Activated gamma-delta T cell (primary cell): ENCODE measurements at regions not wholly inside any gene's neighbourhood (a gene's known extent, or its start where the extent isn't known, plus 50 kb on each side); places are given as distances from the start of the nearest gene placed in this dataset.
"Not testable (repeated sequence)": the region's sequence is repeated elsewhere in the genome, so short reads cannot be mapped to it uniquely, and the experiment has no call there.

Source experiments
- DNase-seq: peaks from one replicate; lab custom pipeline; 2025; lab: John Stamatoyannopoulos, UW

GRCh38 chr5:72692651-72693442 lies 123.6 kb upstream of the TNPO1 start:
- no peak for DNase-seq

DNA sequence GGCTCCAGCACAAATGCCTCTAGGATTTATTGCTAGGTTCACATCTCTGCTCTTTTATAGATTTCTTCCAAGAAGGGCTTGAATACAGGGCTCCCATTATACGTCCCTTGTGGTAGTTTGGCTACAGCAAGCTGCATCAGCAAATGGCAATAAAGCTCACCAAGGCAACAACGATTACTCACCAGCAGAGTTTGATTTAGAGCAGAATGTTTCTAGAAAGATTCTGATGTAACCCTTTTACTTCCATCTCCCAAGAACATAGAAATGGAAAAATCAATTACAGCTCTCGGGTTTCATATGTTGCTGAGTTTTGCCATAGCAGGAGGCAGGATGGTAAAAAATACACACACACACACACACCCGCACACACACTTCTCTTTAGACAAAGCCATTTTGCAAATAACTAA lies 124.2 kb upstream of the TNPO1 start:
- DNase-seq = no peak

- no peak for DNase-seq
These were observed 124.7 kb upstream of the TNPO1 start for GRCh38 chr5:72691751-72692150.

DNA sequence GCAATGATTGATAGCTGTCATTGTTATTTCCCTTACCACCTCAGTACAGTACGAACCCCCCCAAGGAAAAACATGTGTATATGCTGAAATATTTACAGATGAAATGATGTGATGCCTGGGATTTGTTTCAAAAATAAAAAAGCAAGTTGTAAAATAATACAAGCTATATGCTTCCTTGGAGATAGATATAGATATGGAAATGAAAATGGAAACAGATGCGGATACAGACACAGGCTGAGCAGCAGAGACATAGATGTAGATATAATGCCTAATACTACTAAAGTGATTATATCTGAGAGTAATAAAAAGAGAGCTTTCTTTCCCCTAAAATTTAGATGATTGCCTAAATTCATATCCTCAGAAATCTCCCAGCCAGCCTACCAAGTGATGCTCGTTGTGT lies 127.5 kb upstream of the TNPO1 start:
- no peak for DNase-seq

DNA sequence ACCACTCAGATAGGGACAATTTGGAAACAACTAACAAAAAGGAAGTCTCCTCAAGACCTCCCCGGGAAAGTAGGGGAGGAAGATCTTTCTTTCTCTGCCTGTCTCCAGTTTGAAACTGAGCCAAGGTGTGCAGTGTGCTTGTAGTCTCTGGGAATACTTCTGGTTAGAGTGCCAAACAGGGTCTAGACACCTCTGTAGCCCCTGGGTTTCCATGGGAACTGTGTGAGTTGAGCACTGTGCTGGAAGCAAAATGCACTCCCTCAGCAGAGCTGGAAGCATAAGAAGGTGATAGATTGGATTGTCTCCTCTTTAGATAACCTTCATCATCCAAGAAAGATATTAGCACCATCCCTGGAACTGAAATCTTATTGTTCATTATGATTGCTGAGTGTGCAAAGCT lies 129.2 kb upstream of the TNPO1 start:
- DNase-seq = no peak

- DNase-seq = no peak
These were observed 133.9 kb upstream of the TNPO1 start for GRCh38 chr5:72682561-72682960.

GRCh38 chr5:72681781-72682180 lies 134.7 kb upstream of the TNPO1 start:
- DNase-seq = no peak

GRCh38 chr5:72677447-72677846 lies 139.0 kb upstream of the TNPO1 start:
- no peak for DNase-seq

DNA sequence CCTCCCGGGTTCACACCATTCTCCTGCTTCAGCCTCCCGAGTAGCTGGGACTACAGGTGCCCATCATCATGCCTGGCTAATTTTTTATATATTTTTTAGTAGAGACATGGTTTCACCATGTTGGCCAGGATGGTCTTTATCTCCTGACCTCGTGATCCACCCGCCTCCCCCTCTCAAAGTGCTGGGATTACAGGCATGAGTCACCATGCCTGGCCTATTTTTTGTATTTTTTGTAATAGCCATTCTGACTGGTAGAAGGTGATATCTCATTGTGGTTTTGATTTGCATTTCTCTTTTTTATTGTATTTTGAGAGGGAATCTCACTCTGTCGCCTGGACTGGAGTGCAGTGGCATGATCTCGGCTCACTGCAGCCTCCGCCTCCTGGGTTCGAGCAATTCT lies 139.6 kb upstream of the TNPO1 start:
- DNase-seq = not testable (repeated sequence)

DNA sequence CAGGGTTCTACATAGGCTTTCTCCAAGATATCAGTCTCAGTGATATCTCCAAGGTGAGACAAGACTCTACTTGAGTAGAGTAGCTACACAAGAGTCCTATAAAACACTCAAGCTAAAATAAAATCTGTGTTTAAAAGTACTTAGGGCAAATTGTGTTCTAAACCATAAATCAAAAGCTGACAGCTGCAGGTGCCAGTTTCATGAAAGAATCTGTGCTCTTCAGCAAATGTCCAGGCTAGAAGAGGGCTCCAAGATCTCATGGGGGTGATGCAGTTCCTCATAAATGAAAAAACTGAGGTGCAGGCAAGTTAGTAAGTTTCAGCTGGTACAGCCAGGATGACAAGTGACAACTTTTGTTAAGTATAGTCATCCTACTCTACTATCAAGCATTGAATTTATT lies 142.8 kb upstream of the TNPO1 start:
- no peak for DNase-seq

- DNase-seq = no peak
These were observed 143.3 kb upstream of the TNPO1 start for GRCh38 chr5:72673180-72673579.

GRCh38 chr5:72667708-72668107 lies 148.8 kb upstream of the TNPO1 start:
- DNase-seq = no peak

GRCh38 chr5:72662936-72663335 lies 153.5 kb upstream of the TNPO1 start:
- DNase-seq = no peak

GRCh38 chr5:72662305-72662704 lies 154.2 kb upstream of the TNPO1 start:
- no peak for DNase-seq

DNA sequence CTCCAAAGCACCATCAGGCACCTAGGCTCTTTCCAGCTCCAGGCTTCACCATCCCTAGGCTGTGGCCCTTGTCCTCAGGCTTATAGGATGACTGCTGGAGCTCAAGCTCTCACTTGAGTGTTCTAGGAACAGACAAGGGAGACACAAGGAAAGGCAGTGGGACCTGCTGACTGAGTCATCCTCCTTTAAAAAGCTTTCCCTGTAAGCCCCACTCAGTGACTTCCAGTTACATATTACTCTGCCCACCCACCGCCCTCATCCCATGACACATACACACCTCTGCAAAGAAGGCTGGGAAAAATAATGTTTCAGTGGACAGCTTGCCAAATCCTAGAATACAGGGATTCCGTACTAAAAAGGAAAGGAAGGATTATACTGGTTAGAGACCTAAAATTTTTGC lies 154.2 kb upstream of the ZNF366 start:
- DNase-seq = no peak

- DNase-seq = no peak
These were observed 152.5 kb upstream of the ZNF366 start for GRCh38 chr5:72659726-72660125.

DNA sequence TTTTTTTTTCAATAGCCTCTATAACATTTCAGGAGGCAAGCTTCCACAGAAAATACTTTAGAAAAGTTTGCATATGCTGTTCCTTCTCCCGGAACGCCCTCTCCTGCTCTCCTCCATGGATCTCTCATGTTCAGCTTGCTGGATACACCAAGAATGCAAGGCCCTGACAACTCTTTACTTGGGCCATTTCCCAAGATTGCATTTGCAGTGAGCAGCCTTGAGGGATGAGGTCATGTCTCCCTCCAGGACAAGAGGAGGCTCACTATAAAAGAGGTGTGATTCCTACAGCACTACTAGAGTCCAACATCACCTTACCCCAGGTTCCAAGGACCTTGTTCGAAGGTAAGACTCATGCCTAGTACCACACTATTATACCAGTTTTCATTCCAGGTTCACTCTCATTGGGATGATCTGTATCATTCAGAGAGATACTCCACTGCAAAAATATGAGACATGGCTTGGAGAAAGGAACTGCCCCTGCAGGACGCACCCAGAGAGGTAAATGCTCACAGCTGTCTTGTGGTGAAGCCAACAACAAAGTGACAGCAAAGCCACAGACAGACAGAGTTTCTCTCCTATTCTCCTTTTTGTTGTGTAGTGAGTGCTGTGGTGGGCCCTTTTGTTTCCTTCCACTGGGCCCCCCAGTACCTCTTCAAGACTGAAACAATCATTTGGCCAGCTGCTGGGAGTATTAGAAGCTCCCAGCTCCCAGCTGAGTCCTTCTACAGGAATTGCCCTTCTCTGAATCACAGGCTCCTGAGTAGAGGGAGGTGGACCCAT lies 151.7 kb upstream of the ZNF366 start:
- DNase-seq = no peak

DNA sequence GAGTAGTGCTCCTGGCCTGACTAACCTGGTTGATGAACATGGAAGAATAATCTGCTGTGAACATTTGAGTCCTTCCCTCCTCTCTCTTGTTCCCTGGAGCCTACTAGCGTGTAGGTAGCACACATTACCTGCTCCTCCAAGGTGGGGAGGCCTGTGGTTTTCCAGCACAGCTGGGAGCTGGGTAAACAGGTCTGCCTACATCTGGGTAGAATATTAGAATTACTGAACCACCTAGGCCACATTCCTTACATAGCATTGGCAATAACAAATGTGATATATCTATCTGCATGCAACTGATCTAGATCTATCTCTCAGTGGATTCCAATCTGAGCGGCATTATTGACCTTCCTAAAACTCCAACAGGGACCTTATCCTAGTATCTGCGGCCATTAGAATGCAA lies 151.0 kb upstream of the ZNF366 start:
- DNase-seq = no peak

- no peak for DNase-seq
These were observed 149.7 kb upstream of the ZNF366 start for GRCh38 chr5:72656756-72657513.

DNA sequence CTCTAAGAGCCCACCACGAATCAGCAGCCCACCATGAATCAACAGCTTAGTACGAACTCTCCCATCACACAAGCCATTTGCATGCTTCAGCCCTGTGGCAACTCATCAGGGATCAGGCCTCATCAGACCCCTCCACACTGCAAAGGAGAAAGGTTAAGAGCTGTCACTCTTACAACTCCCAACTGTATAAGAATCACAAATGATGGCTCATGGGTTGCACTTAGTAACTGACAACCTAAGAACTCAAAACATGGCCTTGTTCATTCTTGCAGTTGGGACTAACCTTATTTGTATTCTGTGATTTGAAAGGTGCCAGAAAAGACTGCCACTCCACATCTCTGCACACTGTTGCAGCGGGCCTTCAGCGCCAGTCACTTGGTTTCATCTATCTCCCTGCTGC lies 149.1 kb upstream of the ZNF366 start:
- no peak for DNase-seq

DNA sequence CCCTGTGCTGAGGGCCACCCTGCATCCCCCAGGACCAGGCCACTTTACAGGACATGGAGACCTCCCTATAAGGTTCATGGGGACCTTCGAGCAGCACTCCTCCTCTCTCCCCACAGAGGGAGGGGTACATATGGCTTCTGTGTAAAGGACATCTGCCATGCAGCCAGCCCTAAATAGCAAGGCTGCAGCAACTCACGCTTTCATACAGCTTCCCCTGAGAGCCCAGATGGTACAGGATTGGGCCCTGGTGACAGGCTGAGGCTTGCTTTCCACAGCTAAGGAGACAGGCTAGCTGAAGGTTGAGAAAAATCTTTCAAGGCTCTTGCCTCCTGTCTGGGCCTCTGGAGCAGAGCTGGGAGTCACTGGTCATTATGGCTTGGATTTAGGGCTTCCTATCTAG lies 147.0 kb upstream of the ZNF366 start:
- DNase-seq = no peak

DNA sequence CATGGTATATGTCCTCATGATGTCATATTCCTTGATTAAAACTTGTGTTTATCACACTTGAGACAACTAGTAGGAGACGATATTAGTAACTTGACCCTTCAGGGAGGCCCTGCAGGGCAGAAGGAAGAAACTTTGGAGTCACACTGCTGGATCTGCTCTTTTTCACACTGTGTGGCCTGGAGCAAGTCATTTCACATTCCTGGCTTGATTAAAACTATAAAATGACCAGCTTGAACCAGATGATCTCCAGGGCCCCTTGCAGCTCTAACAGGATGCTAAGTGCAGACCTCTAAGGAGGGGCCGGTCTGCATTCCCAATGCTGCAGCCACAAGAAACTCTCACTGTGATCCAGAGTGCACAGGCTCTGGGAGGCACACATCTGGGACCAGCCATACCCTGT lies 146.4 kb upstream of the ZNF366 start:
- no peak for DNase-seq

- no peak for DNase-seq
These were observed 144.6 kb upstream of the ZNF366 start for GRCh38 chr5:72651779-72652178.
